ENCODE measurements at regions not wholly inside any gene's neighbourhood (a gene's known extent, or its start where the extent isn't known, plus 50 kb on each side); places are given as distances from the start of the nearest gene placed in this dataset.
"Not testable (repeated sequence)": the region's sequence is repeated elsewhere in the genome, so short reads cannot be mapped to it uniquely, and the experiment has no call there.

- DNase-seq, result no peak
Measured at GRCh38 chr19:31448221-31448657, 99.0 kb upstream of the TSHZ3 start.

DNA sequence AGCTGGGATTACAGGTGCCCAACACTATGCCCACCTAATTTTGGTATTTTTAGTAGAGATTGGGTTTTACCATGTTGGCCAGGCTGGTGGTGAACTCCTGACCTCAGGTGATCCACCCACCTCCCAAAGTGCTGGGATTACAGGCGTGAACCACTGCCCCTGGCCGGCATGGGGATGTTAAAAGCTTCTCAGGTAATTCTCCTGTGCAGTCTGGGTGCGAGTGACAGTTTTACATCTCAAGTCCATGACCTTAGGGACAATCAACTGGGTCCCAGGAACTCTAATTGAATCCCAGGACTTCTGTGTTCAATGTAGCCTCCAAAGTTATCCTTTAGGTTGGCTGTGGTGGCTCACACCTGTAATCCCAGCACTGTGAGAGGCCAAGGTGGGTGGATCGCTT lies 100.1 kb upstream of the TSHZ3 start:
- DNase-seq, result no peak

GRCh38 chr19:31450696-31451095 lies 101.5 kb upstream of the TSHZ3 start:
- no peak for DNase-seq

DNA sequence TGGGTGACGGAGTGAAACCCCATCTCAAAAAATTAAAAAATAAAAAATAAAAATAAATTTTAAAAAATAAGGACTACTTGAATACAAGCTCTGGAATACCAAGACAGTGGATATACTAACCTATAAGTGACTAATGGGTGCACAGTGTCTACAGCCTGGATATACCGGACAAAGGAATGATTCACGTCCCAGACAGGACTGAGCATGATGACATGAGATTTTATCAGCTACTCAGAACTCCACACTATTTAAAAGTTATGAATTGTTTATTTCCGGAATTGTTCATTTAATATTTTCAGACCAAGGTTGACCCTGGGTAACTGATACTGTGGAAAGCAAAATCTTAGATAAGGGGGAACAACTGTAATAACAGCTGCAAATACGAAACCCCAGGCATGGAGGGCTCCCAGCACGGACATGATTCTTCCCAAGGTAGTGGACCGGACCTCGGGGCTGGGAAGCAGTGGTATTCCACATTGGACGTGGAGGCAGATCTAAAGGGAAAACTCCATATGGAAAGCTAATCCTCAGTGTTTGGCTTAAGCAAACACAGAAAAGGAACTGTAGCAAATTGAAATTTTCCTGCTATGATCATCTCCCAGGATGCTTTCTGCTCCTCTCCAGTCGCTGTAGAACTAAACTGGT lies 102.6 kb upstream of the TSHZ3 start:
- no peak for DNase-seq

- no peak for DNase-seq
Measured at GRCh38 chr19:31459430-31459829, 110.2 kb upstream of the TSHZ3 start.

GRCh38 chr19:31461814-31462539 lies 112.7 kb upstream of the TSHZ3 start:
- no peak for DNase-seq

GRCh38 chr19:31470229-31470939 lies 121.1 kb upstream of the TSHZ3 start:
- DNase-seq, result no peak

DNA sequence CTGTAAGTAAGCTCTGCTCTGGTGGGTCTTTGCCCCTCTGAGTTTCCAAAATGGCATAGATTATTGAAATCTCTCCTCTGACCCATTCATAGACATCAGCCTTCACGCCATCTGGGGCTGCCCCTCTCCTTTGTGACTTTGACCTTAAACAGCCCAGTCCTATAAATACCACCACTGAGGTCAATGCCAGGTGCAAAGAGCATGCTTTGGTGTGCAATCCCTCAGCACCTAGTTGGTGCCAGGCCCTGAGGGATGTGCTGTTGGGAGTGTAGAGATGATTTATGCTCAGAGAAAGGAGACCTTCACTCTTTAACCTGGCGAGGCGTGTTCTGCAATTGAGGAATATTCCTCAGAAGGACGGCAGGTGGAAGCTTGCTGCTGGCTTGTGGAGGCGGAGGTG lies 121.7 kb upstream of the TSHZ3 start:
- no peak for DNase-seq

GRCh38 chr19:31478241-31478640 lies 129.0 kb upstream of the TSHZ3 start:
- no peak for DNase-seq

- no peak for DNase-seq
Measured at GRCh38 chr19:31483226-31483857, 134.1 kb upstream of the TSHZ3 start.

- not testable (repeated sequence) for DNase-seq
Measured at GRCh38 chr19:31484858-31485410, 135.7 kb upstream of the TSHZ3 start.

- DNase-seq, result no peak
Measured at GRCh38 chr19:31485472-31485871, 136.2 kb upstream of the TSHZ3 start.

DNA sequence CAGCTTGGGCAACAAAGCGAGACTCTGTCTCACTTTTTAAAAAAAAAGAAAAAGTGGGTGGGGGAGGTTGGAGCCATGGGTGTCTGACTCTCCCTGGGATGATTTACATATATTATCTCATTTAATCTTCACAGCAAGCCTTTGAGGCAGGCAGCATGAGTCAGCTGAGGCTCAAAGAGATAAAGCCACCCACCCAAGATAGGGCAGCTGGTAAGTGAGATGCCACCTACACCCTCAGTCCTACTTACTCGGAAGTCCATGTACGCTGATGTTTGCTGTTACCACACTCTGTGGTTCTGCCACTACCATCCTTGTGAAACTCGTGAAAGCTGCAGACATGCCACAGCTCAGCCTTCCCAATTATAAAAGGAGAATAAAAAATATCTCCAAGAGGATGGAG lies 142.0 kb upstream of the TSHZ3 start:
- no peak for DNase-seq

DNA sequence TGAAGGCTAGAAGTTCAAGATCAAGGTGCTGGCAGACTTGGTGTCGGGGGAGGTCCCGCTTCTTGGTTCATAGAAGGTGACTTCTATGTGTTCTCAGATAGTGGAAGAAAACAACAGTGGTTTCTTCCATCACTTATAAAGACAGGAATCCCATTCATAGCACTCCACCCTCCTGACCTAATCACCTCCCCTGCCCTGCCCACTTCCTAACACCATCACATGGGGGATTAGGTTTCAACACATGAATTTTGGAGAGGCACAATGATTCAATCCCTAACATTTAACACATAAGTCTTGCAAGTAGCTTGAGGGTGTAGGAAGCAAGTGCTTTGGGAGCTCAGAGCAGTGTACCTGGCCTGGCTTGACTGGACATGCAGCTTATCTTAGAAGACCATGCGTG lies 142.8 kb upstream of the TSHZ3 start:
- no peak for DNase-seq

DNA sequence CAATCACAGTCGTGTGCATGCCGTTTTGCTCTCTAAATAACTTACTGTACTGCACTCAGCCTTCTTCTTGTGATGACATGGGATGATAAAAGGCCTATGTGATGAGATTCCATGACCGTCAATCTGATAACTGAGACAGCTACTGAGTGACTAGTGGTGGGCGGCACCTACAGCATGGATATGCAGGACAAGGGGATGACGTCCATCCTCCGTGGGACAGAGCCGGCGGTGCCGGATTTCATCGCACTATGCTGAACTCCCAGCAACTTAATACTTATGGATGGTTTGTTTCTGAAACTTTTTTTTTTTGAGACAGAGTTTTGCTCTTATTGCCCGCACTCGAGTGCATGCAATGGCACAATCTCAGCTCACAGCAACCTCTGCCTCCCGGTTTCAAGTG lies 146.8 kb upstream of the TSHZ3 start:
- DNase-seq, result no peak

GRCh38 chr19:31497709-31498108 lies 148.5 kb upstream of the TSHZ3 start:
- DNase-seq, result no peak

DNA sequence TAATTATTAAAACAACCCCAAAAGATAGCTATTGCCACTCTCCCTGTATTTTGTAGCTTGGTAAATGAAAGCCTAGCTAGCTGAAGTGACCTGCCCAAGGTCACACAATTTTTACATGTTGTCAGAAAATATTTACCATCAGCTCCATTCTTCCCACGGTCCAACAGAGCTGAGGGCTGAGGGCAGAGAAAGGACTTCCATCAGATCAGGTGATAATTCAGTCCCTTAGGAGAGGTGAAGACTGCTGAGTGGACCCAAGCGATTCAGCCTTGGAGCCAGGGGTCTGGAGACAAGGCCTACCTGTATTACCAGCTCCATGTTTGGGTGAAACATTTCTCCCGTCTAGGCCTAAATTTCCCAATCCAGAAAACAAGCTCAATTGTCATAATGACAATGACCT lies 149.5 kb upstream of the TSHZ3 start:
- no peak for DNase-seq

GRCh38 chr19:31499281-31500196 lies 150.3 kb upstream of the TSHZ3 start:
- no peak for DNase-seq

GRCh38 chr19:31500197-31500830 lies 151.1 kb upstream of the TSHZ3 start:
- no peak for DNase-seq

- no peak for DNase-seq
Measured at GRCh38 chr19:31500946-31501345, 151.7 kb upstream of the TSHZ3 start.

DNA sequence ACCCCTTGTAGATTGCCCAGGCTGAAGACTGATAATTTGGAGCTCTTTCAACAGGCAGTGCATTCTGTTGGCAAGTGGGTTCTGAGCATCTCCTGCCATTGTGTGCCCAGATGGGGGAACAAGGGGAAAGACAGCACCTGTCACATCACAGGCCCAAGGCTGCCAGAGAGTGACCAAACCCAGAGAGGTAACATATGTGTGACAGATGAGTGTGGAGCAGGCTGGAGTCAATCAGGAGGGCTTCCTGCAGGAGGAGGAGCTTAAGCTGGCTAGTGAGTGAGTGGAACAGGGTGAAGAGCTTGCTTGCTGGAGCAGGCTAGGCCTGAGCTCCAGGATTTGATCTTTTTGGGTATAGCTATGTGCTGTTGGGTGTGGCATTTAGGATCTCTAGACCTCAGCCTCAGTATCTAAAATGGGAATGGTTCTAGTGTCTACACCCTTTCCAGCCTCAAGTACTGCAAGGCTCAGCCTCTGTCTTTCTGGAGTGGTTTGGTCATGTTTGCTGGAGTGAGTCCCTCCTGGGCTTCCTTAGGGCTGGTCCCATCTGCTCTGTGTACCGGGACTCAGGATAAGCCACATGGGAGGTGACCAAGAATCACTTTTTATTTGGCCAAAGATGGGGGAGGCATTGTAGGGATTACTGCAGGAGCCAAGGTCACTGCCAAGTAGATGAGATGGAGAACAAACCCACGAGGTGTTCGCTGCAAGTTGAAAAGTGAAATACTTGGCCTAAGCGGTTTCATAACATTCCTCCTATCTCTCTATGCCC lies 152.4 kb upstream of the TSHZ3 start:
- DNase-seq, result no peak

Data from retina (tissue), 1 donor.